ES-I3 (cell line): ENCODE measurements at regions not wholly inside any gene's neighbourhood (a gene's known extent, or its start where the extent isn't known, plus 50 kb on each side); places are given as distances from the start of the nearest gene placed in this dataset.
"Not testable (repeated sequence)": the region's sequence is repeated elsewhere in the genome, so short reads cannot be mapped to it uniquely, and the experiment has no call there.

Source experiments
- H3K36me3 ChIP-seq: 2 replicates; pipeline ENCODE4 v1.6.1; 2013; ENCODE audit warnings: mild to moderate bottlenecking, low read length, control low read depth, moderate library complexity; ENCODE audit not compliant: insufficient read depth
- H3K4me1 ChIP-seq: 2 replicates; pipeline ENCODE4 v1.6.1; 2013; ENCODE audit warnings: mild to moderate bottlenecking, control low read depth, low read length; ENCODE audit not compliant: insufficient read depth
- H3K9ac ChIP-seq: 2 replicates; pipeline ENCODE4 v1.6.1; 2013; ENCODE audit warnings: low read depth, mild to moderate bottlenecking, low read length, moderate library complexity
- H3K9me3 ChIP-seq: 2 replicates; pipeline ENCODE4 v1.6.1; 2013; ENCODE audit warnings: mild to moderate bottlenecking, low read length, moderate library complexity; ENCODE audit not compliant: control insufficient read depth, insufficient read depth

DNA sequence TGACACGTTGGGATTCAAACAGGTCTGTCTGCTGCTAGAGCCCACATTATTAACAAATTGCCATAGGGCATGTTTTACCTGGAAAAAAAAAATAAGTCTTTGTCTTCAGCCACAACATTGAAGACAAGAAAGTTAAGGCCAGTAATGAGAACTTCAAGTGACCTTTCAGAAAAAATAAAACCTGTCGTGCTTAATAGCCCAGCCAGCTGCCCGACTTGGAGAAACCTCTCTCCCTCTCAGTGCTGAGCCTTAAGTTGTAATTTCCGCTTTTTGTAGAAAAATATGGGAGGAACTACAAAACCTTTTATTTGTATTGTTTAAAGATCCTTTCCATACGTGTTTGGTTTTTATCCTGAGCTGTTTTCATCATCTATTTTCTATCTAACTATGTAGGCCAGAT, 454.3 kb upstream of the SLITRK6 start:
- H3K9ac ChIP-seq, H3K4me1 ChIP-seq, H3K9me3 ChIP-seq, H3K36me3 ChIP-seq: not testable (repeated sequence)

DNA sequence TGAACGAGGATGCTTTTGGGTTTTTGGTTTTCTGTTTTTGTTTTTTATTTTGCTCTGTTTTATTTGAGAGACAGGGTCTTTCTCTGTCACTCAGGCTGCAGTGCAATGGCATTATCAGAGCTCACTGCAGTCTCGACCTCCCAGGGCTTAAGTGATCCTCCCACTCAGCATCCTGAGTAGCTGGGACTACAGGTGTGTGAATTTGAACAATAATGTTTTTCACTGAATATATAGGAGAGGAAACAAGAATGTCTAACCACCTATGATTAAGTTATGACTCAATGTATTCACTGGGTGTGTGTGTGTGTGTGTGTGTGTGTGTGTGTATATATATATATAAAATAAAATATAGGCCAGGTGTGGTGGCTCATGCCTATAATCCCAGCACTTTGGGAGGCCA, 456.6 kb upstream of the SLITRK6 start:
- not testable (repeated sequence) for H3K9ac ChIP-seq, H3K36me3 ChIP-seq, H3K4me1 ChIP-seq

DNA sequence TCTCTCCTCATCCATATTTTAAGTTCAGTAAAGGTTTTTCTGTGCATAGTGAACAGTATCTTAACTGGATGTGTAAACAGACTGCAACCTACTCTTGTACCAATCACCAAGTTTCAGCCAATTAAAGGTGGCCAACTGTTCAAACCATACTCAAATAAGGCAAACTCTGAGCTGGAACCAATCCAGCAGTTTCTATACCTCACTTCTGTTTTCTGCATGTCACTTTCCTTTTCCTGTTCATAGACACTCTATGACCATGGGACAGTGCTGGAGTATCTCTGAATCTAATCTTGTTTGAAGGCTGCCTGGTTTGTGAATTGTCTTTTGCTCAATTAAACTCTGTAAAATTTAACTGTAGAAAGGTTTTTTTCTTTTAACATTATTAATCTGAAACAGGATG, 470.3 kb upstream of the SLITRK6 start:
- Histone ChIP-seq H3K9ac (no peak overlapping the region), H3K36me3 (no peaks in the 10 kb centered on the region), H3K4me1 (no peaks in the 10 kb centered on the region), H3K9me3 (no peaks in the 10 kb centered on the region; the same call in 1 of the 2 replicates)

More for the DNA sequence above, 456.6 kb upstream of the SLITRK6 start:
- H3K9me3 ChIP-seq = not testable (repeated sequence)

DNA sequence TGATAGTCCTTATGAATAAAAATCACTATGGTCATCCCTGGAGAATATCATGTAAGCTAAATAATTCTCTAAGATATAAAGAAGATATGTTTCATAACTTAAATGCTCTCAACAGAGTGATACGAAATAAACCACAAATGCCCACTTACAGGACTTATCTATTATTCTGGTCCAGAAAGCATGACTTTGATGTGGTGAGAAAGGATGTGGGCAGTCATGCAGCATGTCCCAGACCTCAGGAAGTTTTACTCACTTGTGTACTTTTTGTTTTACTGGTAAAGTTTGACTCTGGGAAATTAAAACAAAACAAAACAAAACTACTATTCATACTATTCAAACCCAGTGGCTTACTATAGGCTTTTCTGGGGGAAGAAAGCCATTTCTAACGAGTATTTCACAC, 483.2 kb upstream of the SLITRK6 start:
- Histone ChIP-seq H3K9ac (no peak overlapping the region), H3K9me3 (no peaks in the 10 kb centered on the region), H3K4me1 (peaks cover 5% of the 10 kb centered on the region; the same call in 1 of the 2 replicates)

DNA sequence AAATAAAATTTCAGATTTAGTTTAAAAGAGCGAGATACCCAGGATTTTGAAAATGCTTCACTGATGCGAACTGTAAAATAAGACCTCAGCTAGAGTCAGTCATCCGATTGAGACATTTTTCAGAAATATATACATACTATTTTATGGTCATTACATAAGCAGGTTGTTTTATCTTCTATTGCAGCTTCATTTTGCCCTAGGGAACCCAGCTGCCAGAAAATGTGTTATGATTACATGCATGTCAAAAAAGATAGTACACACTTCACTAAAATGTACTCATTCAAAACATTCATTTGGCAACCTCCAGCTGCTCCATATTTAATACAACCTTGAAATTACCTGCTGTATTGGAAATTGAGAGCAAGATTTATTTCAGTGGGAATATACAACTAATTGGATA, 483.8 kb upstream of the SLITRK6 start:
- H3K4me1 ChIP-seq = peaks cover 5% of the 10 kb centered on the region; the same call in 1 of the 2 replicates
- no peaks in the 10 kb centered on the region for H3K9me3 ChIP-seq
- no peaks in the 10 kb centered on the region for H3K36me3 ChIP-seq
- no peak overlapping the region for H3K9ac ChIP-seq

More for the DNA sequence above, 483.2 kb upstream of the SLITRK6 start:
- H3K36me3 ChIP-seq = no peaks in the 10 kb centered on the region

DNA sequence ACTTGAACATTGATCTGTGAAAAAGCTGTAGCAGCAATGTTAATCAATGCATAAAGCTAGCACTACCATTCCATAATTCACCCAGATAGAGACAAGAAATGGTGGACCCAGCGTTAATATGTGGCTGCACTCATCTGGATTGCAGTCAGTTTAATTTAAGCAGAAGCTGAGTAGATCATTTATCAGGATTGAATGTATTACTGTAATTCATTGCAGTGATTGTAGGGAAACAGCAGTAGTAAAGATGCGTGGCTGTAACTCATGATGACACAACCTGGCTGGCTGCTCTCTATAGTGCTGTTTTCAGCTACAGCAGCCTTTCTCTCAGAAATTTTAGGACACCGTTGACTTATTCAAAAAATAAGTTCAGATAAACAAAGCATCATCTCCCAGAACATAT, 499.5 kb upstream of the SLITRK6 start:
- Histone ChIP-seq H3K9ac (no peak overlapping the region), H3K4me1 (no peaks in the 10 kb centered on the region), H3K9me3 (no peaks in the 10 kb centered on the region), H3K36me3 (no peaks in the 10 kb centered on the region)

DNA sequence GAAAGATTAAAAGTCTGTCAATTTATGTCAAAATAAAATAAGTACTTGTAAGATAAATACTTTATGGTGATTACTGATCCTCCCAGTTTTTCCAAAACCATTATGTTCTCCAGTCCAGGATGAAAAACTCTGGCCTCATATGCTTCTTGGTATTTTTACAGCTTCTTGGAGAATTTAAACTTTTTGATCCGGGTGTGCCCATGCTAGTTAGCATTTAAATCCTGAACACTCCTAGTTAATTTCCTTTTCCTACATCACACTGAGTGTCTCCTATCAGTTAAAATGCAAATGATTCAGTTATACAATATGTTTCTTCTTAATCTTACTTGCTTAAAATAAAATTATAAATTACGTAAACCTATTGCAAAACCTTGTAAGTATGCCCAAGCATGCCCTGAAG, 499.9 kb upstream of the SLITRK6 start:
- Histone ChIP-seq H3K36me3 (no peaks in the 10 kb centered on the region; the same call in 1 of the 2 replicates), H3K9me3 (no peaks in the 10 kb centered on the region), H3K9ac (no peak overlapping the region), H3K4me1 (no peaks in the 10 kb centered on the region)

DNA sequence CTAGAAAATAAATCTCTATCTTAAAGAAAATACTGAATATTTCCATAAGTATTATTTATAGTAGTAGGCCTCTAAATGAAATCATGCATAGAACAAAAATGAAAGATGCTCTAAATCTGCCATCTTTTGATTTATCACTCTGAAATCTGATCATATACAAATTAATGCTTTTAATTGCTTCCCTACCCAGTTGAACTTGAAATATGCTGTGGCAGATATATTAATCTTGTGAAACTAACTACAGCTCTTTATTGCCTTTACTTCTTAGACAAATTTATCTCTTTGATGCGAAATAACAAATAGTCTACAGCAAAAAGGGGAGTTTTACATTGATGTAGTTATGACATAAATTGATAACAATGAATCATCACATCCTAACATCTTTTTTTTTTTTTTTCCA, 510.7 kb upstream of the SLITRK6 start:
- Histone ChIP-seq H3K9ac (no peak overlapping the region), H3K9me3 (no peaks in the 10 kb centered on the region), H3K4me1 (0 out of 2 replicates have a peak, but pooled peaks cover 3% of the 10 kb centered on the region), H3K36me3 (no peaks in the 10 kb centered on the region)

DNA sequence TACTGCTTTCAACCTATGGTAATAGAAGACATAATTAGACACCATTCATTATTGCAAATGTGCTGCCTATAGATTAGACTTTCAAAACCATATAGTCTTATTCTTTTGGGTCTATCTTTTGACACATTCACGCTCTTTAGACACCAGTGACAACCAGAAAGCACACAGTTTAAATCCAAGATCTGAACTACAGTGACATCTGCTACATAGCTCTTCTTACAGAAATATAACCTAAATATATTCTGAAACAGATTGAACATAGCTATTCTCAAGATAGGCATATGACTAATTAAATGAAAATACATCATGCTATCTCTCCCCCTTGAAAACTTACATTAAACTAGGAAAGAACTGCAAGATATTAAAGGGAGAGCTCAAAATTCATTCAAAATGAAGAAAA, 514.2 kb upstream of the SLITRK6 start:
- 0 out of 2 replicates have a peak, but pooled peaks cover 3% of the 10 kb centered on the region for H3K4me1 ChIP-seq
- no peaks in the 10 kb centered on the region for H3K9me3 ChIP-seq
- H3K9ac ChIP-seq = no peak overlapping the region
- no peaks in the 10 kb centered on the region for H3K36me3 ChIP-seq

DNA sequence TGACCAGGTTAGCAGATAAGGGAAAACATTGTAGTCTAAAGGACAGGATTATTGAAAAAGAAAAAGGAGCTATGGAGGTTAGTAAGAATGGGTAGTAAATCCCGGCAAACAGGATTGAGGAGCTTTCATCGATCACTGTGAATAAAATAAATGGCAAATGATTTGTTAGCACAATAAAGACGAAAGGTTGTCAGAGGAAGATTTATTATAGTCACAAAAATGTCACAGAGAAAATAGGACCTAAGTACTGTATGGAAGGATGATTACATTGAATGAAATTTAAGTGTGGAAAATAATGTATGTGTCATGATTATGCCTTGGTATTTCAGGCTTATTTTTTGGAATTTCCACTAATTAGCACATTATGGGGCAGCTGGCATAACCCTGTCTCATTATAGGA, 519.2 kb upstream of the SLITRK6 start:
- Histone ChIP-seq H3K9ac (no peak overlapping the region), H3K4me1 (no peaks in the 10 kb centered on the region), H3K9me3 (no peaks in the 10 kb centered on the region), H3K36me3 (no peaks in the 10 kb centered on the region)

DNA sequence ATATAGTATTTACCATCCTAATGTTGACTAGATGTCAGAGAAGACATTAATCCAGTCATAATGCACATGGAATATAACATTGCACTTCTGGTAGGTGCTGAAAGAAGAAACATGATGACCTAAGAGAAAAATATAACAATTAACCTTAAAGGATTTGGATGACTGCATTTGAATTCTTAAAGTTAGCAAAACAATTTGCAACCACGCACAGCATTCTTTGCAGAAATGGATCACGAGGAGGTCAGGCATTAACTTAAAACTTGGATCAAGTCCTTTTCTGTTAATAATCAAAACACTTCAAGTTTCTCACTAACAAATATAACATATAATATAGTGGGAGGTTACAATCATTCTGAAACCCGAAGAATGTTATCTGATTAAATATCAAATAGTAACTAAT, 525.0 kb upstream of the SLITRK6 start:
- Histone ChIP-seq H3K9ac (no peak overlapping the region), H3K36me3 (no peaks in the 10 kb centered on the region), H3K9me3 (no peaks in the 10 kb centered on the region), H3K4me1 (no peaks in the 10 kb centered on the region)

DNA sequence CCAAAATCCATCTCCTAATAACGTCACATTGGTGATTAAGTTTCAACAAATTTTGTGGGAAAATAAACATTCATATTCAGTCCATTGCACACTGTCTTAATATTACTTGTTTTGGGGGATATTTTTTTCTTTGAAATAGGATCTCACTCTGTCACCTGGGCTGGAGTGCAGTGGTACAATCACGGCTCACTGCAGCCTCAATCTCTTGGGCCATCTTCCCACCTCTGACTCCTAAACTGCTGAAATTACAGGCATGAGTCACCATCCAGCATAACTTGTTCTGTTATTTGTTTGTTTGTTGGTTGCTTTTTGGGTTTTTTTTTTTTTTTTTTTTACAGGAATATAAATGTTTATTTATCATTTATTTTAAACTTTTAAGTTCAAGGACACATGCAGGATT, 556.1 kb upstream of the SLITRK6 start:
- peaks cover 38% of the 10 kb centered on the region for H3K4me1 ChIP-seq
- H3K36me3 ChIP-seq = no peaks in the 10 kb centered on the region
- H3K9me3 ChIP-seq = no peaks in the 10 kb centered on the region
- no peak overlapping the region for H3K9ac ChIP-seq

DNA sequence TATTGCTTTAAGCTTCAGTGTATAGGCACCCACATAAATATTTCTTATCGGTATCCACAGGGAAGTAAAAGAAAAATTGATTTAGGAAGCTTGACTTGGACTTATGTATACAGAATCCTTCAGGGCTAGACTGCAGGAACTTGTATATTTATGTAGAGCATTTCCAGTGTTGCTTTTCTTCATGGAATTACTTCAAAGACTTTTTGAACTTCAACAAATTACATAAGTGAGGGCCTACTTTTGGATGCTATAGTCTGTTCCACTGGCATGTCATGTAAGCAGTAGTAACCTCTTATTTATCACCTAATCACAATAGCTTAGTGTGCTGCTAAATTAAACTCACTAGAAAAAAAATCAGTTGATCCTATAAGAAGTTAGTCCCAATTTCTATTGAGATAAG, 557.9 kb upstream of the SLITRK6 start:
- H3K36me3 ChIP-seq = no peaks in the 10 kb centered on the region

DNA sequence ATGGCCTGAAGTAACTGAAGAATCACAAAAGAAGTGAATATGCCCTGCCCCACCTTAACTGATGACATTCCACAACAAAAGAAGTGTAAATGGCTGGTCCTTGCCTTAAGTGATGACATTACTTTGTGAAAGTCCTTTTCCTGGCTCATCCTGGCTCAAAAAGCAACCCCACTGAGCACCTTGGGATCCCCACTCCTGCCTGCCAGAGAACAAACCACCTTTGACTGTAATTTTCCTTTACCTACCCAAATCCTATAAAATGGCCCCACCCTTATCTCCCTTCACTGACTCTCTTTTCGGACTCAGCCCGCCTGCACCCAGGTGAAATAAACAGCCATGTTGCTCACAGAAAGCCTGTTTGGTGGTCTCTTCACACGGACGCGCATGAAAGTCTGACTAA, 564.5 kb upstream of the SLITRK6 start:
- peak overlapping the region; percentile 43; the same call in 1 of the 2 replicates for H3K9ac ChIP-seq
- H3K36me3 ChIP-seq, H3K9me3 ChIP-seq: not testable (repeated sequence)
- peaks cover 14% of the 10 kb centered on the region; the same call in 1 of the 2 replicates for H3K4me1 ChIP-seq

More for the DNA sequence above, 557.9 kb upstream of the SLITRK6 start:
- peaks cover 28% of the 10 kb centered on the region for H3K4me1 ChIP-seq
- H3K9ac ChIP-seq = peak overlapping the region; percentile 13
- no peaks in the 10 kb centered on the region for H3K9me3 ChIP-seq

DNA sequence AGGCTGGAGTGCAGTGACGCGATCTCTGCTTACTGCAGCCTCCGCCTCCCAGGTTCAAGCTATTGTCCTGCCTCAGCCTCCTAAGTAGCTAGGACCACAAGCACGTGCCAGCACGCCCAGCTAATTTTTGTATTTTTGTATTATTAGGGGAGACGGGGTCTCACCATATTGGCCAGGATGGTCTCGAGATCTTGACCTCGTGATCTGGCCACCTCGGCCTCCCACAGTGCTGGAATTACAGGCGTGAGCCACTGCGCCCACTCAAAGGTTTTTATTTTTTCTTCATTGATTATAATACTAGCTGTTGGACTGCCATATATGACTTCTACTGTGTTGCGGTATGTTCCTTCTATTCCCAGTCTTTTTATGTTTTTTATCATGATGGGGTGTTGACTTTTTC, 569.7 kb upstream of the SLITRK6 start:
- Histone ChIP-seq H3K9me3 (no peaks in the 10 kb centered on the region), H3K36me3 (peaks cover 8% of the 10 kb centered on the region; the same call in 1 of the 2 replicates), H3K9ac (no peak overlapping the region), H3K4me1 (peaks cover 23% of the 10 kb centered on the region; the same call in 1 of the 2 replicates)

DNA sequence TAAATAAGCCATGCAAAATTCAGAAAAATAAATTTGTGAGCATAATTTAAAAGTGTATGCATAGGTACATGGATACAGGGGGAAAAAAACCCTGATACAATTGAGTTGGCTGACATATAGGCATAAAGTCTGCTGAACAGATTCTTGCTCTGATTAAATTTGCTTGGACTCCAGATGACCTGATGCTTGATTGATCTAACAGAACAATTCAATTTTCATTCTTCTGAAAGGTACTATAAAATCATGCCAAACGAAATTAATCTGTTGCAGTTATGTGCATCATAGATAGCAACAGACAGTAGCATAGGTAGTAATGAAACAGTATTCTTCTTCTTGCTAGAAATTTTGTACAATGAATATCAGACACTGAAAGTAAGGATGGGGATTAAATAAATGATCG, 578.2 kb upstream of the SLITRK6 start:
- Histone ChIP-seq H3K4me1 (peaks cover 12% of the 10 kb centered on the region; the same call in 1 of the 2 replicates), H3K9me3 (no peaks in the 10 kb centered on the region), H3K9ac (no peak overlapping the region), H3K36me3 (no peaks in the 10 kb centered on the region)
